LNCaP clone FGC (cell line): ENCODE measurements at regions not wholly inside any gene's neighbourhood (a gene's known extent, or its start where the extent isn't known, plus 50 kb on each side); places are given as distances from the start of the nearest gene placed in this dataset.
A peak's percentile ranks its signal among the peaks of the same experiment; 100 is the strongest.
"Not testable (repeated sequence)": the region's sequence is repeated elsewhere in the genome, so short reads cannot be mapped to it uniquely, and the experiment has no call there.

ENCODE experiments used
- DNase-seq: peaks from one replicate; pipeline ENCODE4 v3.0.0-alpha.2; 2011; ENCODE audit warnings: low read depth
- H3K4me3 ChIP-seq: 2 replicates; pipeline ENCODE4 v1.5.1; 2011; ENCODE audit warnings: mild to moderate bottlenecking, low read depth, low read length, control low read depth
- CTCF ChIP-seq: IDR thresholded peaks from 2 replicates; pipeline ENCODE4 v1.5.1; 2012; ENCODE audit warnings: mild to moderate bottlenecking; ENCODE audit not compliant: control insufficient read depth, insufficient read depth; ENCODE audit errors: extremely low read depth

GRCh38 chr5:134471858-134472449 is 53.5 kb upstream of the JADE2 start:
- H3K4me3 ChIP-seq, DNase-seq: not testable (repeated sequence)

GRCh38 chr5:134468921-134469400 is 56.5 kb upstream of the JADE2 start:
- TF ChIP-seq CTCF = no peak
- H3K4me3 ChIP-seq = no peak overlapping the region

GRCh38 chr5:134467231-134467630 is 55.5 kb upstream of the CDKN2AIPNL start:
- no peak for DNase-seq
- H3K4me3 ChIP-seq = no peak overlapping the region
- TF ChIP-seq CTCF = no peak

More at GRCh38 chr5:134468921-134469400, 56.5 kb upstream of the JADE2 start:
- DNase-seq = no peak

GRCh38 chr5:134466241-134467069 is 54.8 kb upstream of the CDKN2AIPNL start:
- H3K4me3 ChIP-seq = peak overlapping the region; percentile 22; the same call in 1 of the 2 replicates
- DNase-seq = no peak
- no peak for TF ChIP-seq CTCF

- TF ChIP-seq CTCF = no peak
- no peak for DNase-seq
- H3K4me3 ChIP-seq = peak overlapping the region; percentile 22; the same call in 1 of the 2 replicates
Observed at GRCh38 chr5:134465816-134466240, 54.1 kb upstream of the CDKN2AIPNL start.

- H3K4me3 ChIP-seq = no peak overlapping the region
- no peak for TF ChIP-seq CTCF
Observed at GRCh38 chr5:134464988-134465815, 53.5 kb upstream of the CDKN2AIPNL start.

More at GRCh38 chr5:134464988-134465815, 53.5 kb upstream of the CDKN2AIPNL start:
- no peak for DNase-seq
